H9 (cell line): ENCODE measurements at regions not wholly inside any gene's neighbourhood (a gene's known extent, or its start where the extent isn't known, plus 50 kb on each side); places are given as distances from the start of the nearest gene placed in this dataset.

Source experiments
- DNase-seq: peaks from one replicate; pipeline ENCODE4 v3.0.0-alpha.2; 2017
- H2AFZ ChIP-seq: one replicate; pipeline ENCODE4 v1.6.1; 2013; ENCODE audit warnings: mild to moderate bottlenecking, low read length, control low read depth, moderate library complexity
- H2AK5ac ChIP-seq: 2 replicates; pipeline ENCODE4 v1.6.1; 2013; ENCODE audit warnings: low read length, control low read depth, mixed read lengths; ENCODE audit not compliant: insufficient read length
- H2BK120ac ChIP-seq: one replicate; pipeline ENCODE4 v1.6.1; 2013; ENCODE audit warnings: low read depth, mild to moderate bottlenecking, low read length, control low read depth, inconsistent platforms; ENCODE audit not compliant: poor library complexity, severe bottlenecking
- H2BK12ac ChIP-seq: 2 replicates; pipeline ENCODE4 v1.6.1; 2013; ENCODE audit warnings: low read length, control low read depth, mixed read lengths, low read depth; ENCODE audit not compliant: insufficient read length
- H2BK15ac ChIP-seq: 2 replicates; pipeline ENCODE4 v1.6.1; 2013; ENCODE audit warnings: low read depth, low read length, control low read depth
- H2BK20ac ChIP-seq: one replicate; pipeline ENCODE4 v1.6.1; 2013; ENCODE audit warnings: low read depth, mild to moderate bottlenecking, low read length, control low read depth, inconsistent platforms; ENCODE audit not compliant: poor library complexity, severe bottlenecking
- H2BK5ac ChIP-seq: 2 replicates; pipeline ENCODE4 v1.6.1; 2013; ENCODE audit warnings: low read length, control low read depth, mixed read lengths; ENCODE audit not compliant: insufficient read length
- H3K14ac ChIP-seq: 2 replicates; pipeline ENCODE4 v1.6.1; 2013; ENCODE audit warnings: low read length, control low read depth; ENCODE audit not compliant: insufficient read depth
- H3K18ac ChIP-seq: 2 replicates; pipeline ENCODE4 v1.6.1; 2013; ENCODE audit warnings: low read depth, mild to moderate bottlenecking, mixed read lengths, low read length, control low read depth; ENCODE audit not compliant: insufficient read length
- H3K23ac ChIP-seq: 2 replicates; pipeline ENCODE4 v1.6.1; 2013; ENCODE audit warnings: low read length, control low read depth, mixed read lengths, low read depth; ENCODE audit not compliant: insufficient read length
- H3K23me2 ChIP-seq: 2 replicates; pipeline ENCODE4 v1.6.1; 2013; ENCODE audit warnings: low read depth, mild to moderate bottlenecking, mixed read lengths, low read length, control low read depth; ENCODE audit not compliant: insufficient read length, poor library complexity, severe bottlenecking
- H3K27ac ChIP-seq: 2 replicates; pipeline ENCODE4 v1.5.1; 2013; ENCODE audit warnings: low read length, control low read depth, mixed read lengths, low read depth; ENCODE audit not compliant: insufficient read length
- H3K27me3 ChIP-seq: 2 replicates; pipeline ENCODE4 v1.6.1; 2013; ENCODE audit warnings: low read length, control low read depth, inconsistent platforms; ENCODE audit not compliant: insufficient read depth
- H3K4ac ChIP-seq: 2 replicates; pipeline ENCODE4 v1.6.1; 2013; ENCODE audit warnings: low read depth, mild to moderate bottlenecking, control low read depth, inconsistent platforms, low read length, moderate library complexity
- H3K4me1 ChIP-seq: 2 replicates; pipeline ENCODE4 v1.6.1; 2013; ENCODE audit warnings: low read length, control low read depth, inconsistent platforms; ENCODE audit not compliant: insufficient read depth
- H3K4me2 ChIP-seq: 2 replicates; pipeline ENCODE4 v1.6.1; 2013; ENCODE audit warnings: low read length, control low read depth, mixed read lengths; ENCODE audit not compliant: insufficient read length, insufficient read depth
- H3K56ac ChIP-seq: 2 replicates; pipeline ENCODE4 v1.6.1; 2013; ENCODE audit warnings: low read depth, mild to moderate bottlenecking, mixed read lengths, low read length, control low read depth; ENCODE audit not compliant: insufficient read length
- H3K79me1 ChIP-seq: 2 replicates; pipeline ENCODE4 v1.6.1; 2013; ENCODE audit warnings: low read depth, mild to moderate bottlenecking, moderate library complexity, low read length, control low read depth, inconsistent platforms; ENCODE audit not compliant: insufficient read depth, poor library complexity, severe bottlenecking
- H3K79me2 ChIP-seq: 2 replicates; pipeline ENCODE4 v1.6.1; 2013; ENCODE audit warnings: low read length, control low read depth, inconsistent platforms; ENCODE audit not compliant: insufficient read depth
- H3K9ac ChIP-seq: 2 replicates; pipeline ENCODE4 v1.6.1; 2013; ENCODE audit warnings: low read length, control low read depth, mixed read lengths; ENCODE audit not compliant: insufficient read length; ENCODE audit errors: extremely low read depth
- H3K9me3 ChIP-seq: one replicate; pipeline ENCODE4 v1.6.1; 2013; ENCODE audit warnings: low read depth, low read length, inconsistent platforms; ENCODE audit not compliant: control insufficient read depth
- H3T11ph ChIP-seq: one replicate; pipeline ENCODE4 v1.6.1; 2013; ENCODE audit warnings: mild to moderate bottlenecking, low read length, control low read depth, inconsistent platforms
- H4K20me1 ChIP-seq: one replicate; pipeline ENCODE4 v1.6.1; 2013; ENCODE audit not compliant: control insufficient read depth, insufficient read length, insufficient read depth
- H4K5ac ChIP-seq: 2 replicates; pipeline ENCODE4 v1.6.1; 2013; ENCODE audit warnings: low read depth, mild to moderate bottlenecking, mixed read lengths, low read length, control low read depth; ENCODE audit not compliant: insufficient read length
- H4K8ac ChIP-seq: replicated peaks from 2 replicates; pipeline ENCODE4 v1.6.1; 2013; ENCODE audit warnings: low read length, control low read depth, mixed read lengths, low read depth; ENCODE audit not compliant: insufficient read length
- H4K91ac ChIP-seq: 2 replicates; pipeline ENCODE4 v1.6.1; 2013; ENCODE audit warnings: low read depth, mild to moderate bottlenecking, moderate library complexity, mixed read lengths, low read length, control low read depth; ENCODE audit not compliant: insufficient read length
- H3K27ac Mint-ChIP-seq, 3 experiments: 2 replicates in 2 of 3; 3 replicates in 1 of 3; pipeline ENCODE4 v1.8.0; 2020 to 2021; ENCODE audit warnings: mixed read lengths in 3 of 3, mild to moderate bottlenecking in 1 of 3, moderate library complexity in 1 of 3
- H3K27me3 Mint-ChIP-seq: 2 replicates; pipeline ENCODE4 v1.8.0; 2021; ENCODE audit warnings: low read depth, mild to moderate bottlenecking, moderate library complexity, mixed read lengths
- H3K36me3 Mint-ChIP-seq, 3 experiments: 2 replicates in 2 of 3; 3 replicates in 1 of 3; pipeline ENCODE4 v1.8.0; 2020 to 2021; ENCODE audit warnings: low read depth in 3 of 3, mixed read lengths in 3 of 3; ENCODE audit not compliant: insufficient read depth in 1 of 3
- H3K4me1 Mint-ChIP-seq, 2 experiments: 2 replicates each; pipeline ENCODE4 v1.8.0; 2020; ENCODE audit warnings: mixed read lengths in 2 of 2
- H3K4me3 Mint-ChIP-seq, 2 experiments: 2 replicates in 1 of 2; 3 replicates in 1 of 2; pipeline ENCODE4 v1.8.0; 2020 to 2021; ENCODE audit warnings: mild to moderate bottlenecking in 2 of 2, mixed read lengths in 2 of 2, moderate library complexity in 1 of 2
- H3K9me3 Mint-ChIP-seq, 2 experiments: 2 replicates in 1 of 2; 3 replicates in 1 of 2; pipeline ENCODE4 v1.8.0; 2020; ENCODE audit warnings: mild to moderate bottlenecking in 2 of 2, mixed read lengths in 2 of 2, moderate library complexity in 1 of 2
- CTCF ChIP-seq: fragments of 200-600 bp; sonication (generic); conservative IDR thresholded peaks from 3 replicates; pipeline ENCODE4 v1.8.0; 2021; ENCODE audit warnings: antibody characterized with exemption, mild to moderate bottlenecking

GRCh38 chr2:186405842-186406241 is 80.2 kb upstream of the ZC3H15 start:
- Histone ChIP-seq H3T11ph (no peak overlapping the region), H3K4ac (no peak overlapping the region), H3K14ac (no peak overlapping the region), H3K27ac (no peak overlapping the region), H3K18ac (no peak overlapping the region), H3K9ac (no peak overlapping the region), H2AFZ (no peak overlapping the region), H3K27me3 (no peaks in the 10 kb centered on the region), H3K4me1 (no peaks in the 10 kb centered on the region), H2BK5ac (no peak overlapping the region), H3K23me2 (no peaks in the 10 kb centered on the region), H4K8ac (no peak overlapping the region), H3K79me1 (no peaks in the 10 kb centered on the region), H4K5ac (no peak overlapping the region), H3K23ac (no peak overlapping the region), H3K79me2 (no peaks in the 10 kb centered on the region), H3K4me2 (no peak overlapping the region), H4K20me1 (no peaks in the 10 kb centered on the region), H3K9me3 (no peaks in the 10 kb centered on the region), H2BK20ac (no peak overlapping the region), H2AK5ac (no peak overlapping the region), H4K91ac (no peak overlapping the region), H2BK120ac (no peak overlapping the region), H2BK12ac (no peak overlapping the region), H3K56ac (no peak overlapping the region), H2BK15ac (no peak overlapping the region)
- TF ChIP-seq CTCF: no peak
- Mint-ChIP-seq H3K4me3 (no peak overlapping the region), H3K36me3 (no peaks in the 10 kb centered on the region), H3K4me1 (no peaks in the 10 kb centered on the region), H3K27ac (no peak overlapping the region; a peak in 1 of 7 replicates), H3K9me3 (no peaks in the 10 kb centered on the region; a peak in 1 of 5 replicates), H3K27me3 (no peaks in the 10 kb centered on the region)
- DNase-seq: no peak
